ENCODE measurements at regions not wholly inside any gene's neighbourhood (a gene's known extent, or its start where the extent isn't known, plus 50 kb on each side); places are given as distances from the start of the nearest gene placed in this dataset.

DNA sequence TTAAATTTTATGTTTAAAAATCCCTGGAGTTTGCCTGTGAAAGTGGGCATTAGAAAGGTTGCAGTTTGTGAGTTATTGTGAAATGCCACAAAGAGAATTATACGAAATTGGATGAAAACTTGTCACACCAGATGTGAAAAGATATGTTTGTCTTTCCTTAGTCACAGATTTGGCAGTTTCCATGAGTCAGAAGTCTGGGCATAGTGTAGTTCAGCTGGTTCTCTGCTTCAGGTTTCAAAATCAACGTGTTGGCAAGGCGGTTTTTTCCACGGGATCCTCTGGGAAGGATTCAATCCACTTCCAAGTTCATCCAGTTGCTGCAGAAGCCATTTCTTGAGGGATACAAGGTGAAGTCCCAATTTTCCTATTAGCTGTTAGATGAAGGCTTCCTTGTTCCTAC is 658.0 kb upstream of the CDH2 start:
- TF ChIP-seq, protein P1, sequence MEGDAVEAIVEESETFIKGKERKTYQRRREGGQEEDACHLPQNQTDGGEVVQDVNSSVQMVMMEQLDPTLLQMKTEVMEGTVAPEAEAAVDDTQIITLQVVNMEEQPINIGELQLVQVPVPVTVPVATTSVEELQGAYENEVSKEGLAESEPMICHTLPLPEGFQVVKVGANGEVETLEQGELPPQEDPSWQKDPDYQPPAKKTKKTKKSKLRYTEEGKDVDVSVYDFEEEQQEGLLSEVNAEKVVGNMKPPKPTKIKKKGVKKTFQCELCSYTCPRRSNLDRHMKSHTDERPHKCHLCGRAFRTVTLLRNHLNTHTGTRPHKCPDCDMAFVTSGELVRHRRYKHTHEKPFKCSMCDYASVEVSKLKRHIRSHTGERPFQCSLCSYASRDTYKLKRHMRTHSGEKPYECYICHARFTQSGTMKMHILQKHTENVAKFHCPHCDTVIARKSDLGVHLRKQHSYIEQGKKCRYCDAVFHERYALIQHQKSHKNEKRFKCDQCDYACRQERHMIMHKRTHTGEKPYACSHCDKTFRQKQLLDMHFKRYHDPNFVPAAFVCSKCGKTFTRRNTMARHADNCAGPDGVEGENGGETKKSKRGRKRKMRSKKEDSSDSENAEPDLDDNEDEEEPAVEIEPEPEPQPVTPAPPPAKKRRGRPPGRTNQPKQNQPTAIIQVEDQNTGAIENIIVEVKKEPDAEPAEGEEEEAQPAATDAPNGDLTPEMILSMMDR (IDR thresholded peaks at IDR 0.05; ENCODE audit: borderline replicate concordance, insufficient read depth, low read depth, low read length), result no peak
- H3K4me3 ChIP-seq (ENCODE audit: low read depth, low read length), result no peak overlapping the region

DNA sequence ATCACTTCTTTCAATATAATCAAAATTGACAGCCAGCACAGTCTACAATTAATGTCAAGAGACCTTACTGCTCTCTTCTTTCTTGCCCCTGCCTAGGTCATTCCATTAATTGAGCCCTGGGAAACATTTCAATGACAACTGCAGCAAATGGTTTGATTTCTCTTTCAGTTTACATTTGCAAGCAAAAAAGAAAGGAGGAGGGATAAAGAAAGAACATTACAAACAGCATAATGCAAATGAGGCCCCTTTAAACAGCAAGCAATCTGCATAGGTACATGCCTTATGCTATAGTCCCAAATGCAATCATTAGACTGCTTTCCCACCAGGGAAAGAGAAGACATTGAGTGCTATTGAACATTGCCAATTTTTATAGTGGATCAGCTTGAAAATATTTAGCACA is 655.0 kb upstream of the CDH2 start:
- TF ChIP-seq, protein P1 (IDR thresholded peaks at IDR 0.05; ENCODE audit: borderline replicate concordance, insufficient read depth, low read depth, low read length), result no peak
- no peak overlapping the region for H3K4me3 ChIP-seq (ENCODE audit: low read depth, low read length)

DNA sequence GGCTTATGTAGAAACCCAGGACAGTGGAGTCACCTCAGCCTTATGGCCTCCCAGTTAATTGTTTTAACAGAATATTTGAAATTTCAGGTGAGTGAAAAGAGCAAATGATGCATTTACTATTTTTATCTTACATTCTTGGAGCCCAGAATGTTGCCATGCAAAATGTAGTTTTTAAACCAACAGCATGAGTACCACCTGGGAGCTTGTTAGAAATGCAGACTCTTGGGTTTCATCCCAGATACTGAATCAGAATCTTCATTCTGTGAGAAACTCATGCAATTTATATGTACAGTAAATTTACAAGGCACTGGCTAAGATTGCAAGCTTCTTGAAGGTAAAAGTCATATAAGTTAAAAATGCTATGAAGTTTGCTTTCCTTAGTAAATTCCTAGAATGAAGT is 654.5 kb upstream of the CDH2 start:
- H3K4me3 ChIP-seq (ENCODE audit: low read depth, low read length), result no peak overlapping the region
- TF ChIP-seq, protein P1 (IDR thresholded peaks at IDR 0.05; ENCODE audit: borderline replicate concordance, insufficient read depth, low read depth, low read length), result no peak

DNA sequence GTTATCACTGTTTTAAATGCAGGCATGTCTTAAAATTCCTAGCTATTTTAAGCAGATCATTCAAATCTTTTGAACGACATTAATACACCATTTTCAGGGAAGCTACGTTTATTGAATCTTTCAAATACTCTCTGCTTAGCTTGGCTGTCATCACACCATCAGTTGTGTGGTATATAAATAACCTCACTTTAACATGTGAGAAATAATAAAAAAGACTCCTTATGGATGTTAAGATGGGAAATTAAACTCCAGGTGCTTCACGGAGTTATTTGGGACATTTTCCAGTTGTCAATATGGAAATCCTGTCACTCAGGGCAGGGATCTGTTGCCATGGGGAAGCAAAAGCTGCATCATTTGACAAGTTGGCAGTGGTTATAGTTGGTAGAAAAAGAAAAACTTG is 649.2 kb upstream of the CDH2 start:
- no peak overlapping the region for H3K4me3 ChIP-seq (ENCODE audit: low read depth, low read length)
- TF ChIP-seq, protein P1 (IDR thresholded peaks at IDR 0.05; ENCODE audit: borderline replicate concordance, insufficient read depth, low read depth, low read length), result no peak

DNA sequence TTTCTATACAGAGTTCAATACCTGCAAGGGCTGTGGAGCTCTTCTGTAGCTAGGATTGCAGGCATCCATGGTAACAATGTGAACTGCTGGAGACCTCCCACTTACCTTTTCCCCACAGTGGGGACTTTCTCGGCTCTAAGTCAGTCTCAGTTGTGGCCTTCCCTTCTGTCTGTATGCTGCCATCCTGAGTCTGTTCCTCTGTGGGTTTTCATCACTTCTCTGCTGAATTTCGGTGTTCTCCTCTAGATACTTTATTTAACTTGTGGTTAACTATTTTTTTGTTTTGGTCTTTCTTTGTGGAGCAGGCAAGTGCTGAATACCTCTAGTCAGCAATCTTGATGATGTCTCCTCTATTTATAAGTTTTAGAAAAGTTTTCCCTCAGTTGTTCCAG is 647.2 kb upstream of the CDH2 start:
- H3K4me3 ChIP-seq (ENCODE audit: low read depth, low read length), result no peak overlapping the region
- TF ChIP-seq, protein P1 (IDR thresholded peaks at IDR 0.05; ENCODE audit: borderline replicate concordance, insufficient read depth, low read depth, low read length), result no peak

DNA sequence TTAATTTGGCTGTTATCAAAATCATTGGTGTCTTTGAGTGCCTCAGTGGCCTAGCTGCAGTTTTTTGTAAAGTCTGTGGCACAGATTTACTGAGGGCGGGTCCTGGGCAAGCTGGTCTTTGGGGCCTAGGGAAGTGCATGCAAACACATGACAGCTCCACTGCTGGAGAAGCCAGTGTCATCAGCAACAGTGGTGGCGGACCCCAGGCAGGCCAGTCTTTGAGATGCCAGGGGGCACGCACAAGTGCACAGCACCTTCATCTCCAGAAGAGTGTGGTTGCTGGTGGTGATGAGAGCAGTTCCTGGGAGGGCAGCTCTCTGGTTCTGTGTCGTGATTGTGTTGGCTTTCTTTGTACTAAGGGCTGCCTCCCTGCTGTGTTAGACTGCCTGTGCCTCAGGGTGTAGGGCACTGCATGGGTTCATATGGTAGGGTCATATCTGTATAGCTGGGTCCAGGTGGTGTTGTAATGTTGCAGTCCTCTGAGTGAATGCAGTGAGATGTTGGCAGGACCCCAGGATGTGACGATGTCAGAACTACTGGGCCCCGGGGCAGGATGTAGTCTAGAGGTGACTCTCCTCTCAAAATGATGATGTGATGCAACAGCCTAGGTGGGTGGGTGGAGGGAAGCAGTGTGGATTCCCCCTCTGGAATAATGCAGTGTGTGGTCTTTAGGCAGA is 646.7 kb upstream of the CDH2 start:
- TF ChIP-seq, protein P1 (IDR thresholded peaks at IDR 0.05; ENCODE audit: borderline replicate concordance, insufficient read depth, low read depth, low read length), result no peak
- no peak overlapping the region for H3K4me3 ChIP-seq (ENCODE audit: low read depth, low read length)

DNA sequence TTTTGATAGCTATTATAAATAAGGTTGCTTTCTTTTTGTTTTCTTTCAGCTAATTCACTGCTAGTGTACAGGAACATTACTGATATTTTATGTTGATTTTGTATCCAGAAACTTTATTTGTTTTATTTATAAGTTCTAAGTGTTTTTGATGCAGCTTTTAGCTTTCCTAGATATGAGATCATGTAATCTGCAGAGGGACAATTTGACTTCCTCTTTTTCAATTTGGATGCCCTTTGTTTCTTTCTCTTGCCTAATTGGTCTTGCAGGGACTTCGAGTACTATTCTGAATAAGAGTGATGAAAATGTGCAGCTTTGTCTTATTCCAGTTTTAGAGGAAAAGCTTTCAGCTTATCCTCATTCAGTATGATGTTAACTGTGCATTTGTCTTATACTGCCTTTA is 643.4 kb upstream of the CDH2 start:
- H3K4me3 ChIP-seq (ENCODE audit: low read depth, low read length), result no peak overlapping the region
- TF ChIP-seq, protein P1 (IDR thresholded peaks at IDR 0.05; ENCODE audit: borderline replicate concordance, insufficient read depth, low read depth, low read length), result no peak

Data from GM12875 (cell line).